ENCODE measurements at regions not wholly inside any gene's neighbourhood (a gene's known extent, or its start where the extent isn't known, plus 50 kb on each side); places are given as distances from the start of the nearest gene placed in this dataset.
"Not testable (repeated sequence)": the region's sequence is repeated elsewhere in the genome, so short reads cannot be mapped to it uniquely, and the experiment has no call there.

GRCh38 chr20:22949331-22950109, 85.6 kb upstream of the SSTR4 start:
- no peak for DNase-seq (ENCODE audit: low read depth, low spot score)

GRCh38 chr20:22951966-22952365, 83.1 kb upstream of the SSTR4 start:
- no peak for DNase-seq (ENCODE audit: low read depth, low spot score)

GRCh38 chr20:22954661-22955060, 80.5 kb upstream of the SSTR4 start:
- no peak for DNase-seq (ENCODE audit: low read depth, low spot score)

- DNase-seq (ENCODE audit: low read depth, low spot score), result no peak
Observed at GRCh38 chr20:22958390-22958789, 76.7 kb upstream of the SSTR4 start.

- DNase-seq (ENCODE audit: low read depth, low spot score), result no peak
Observed at GRCh38 chr20:22962567-22963439, 72.3 kb upstream of the SSTR4 start.

GRCh38 chr20:22963581-22963980, 71.5 kb upstream of the SSTR4 start:
- no peak for DNase-seq (ENCODE audit: low read depth, low spot score)

GRCh38 chr20:22966787-22967464, 68.2 kb upstream of the SSTR4 start:
- DNase-seq (ENCODE audit: low read depth, low spot score), result no peak

GRCh38 chr20:22967706-22968105, 67.4 kb upstream of the SSTR4 start:
- DNase-seq (ENCODE audit: low read depth, low spot score), result not testable (repeated sequence)

GRCh38 chr20:22969031-22969430, 66.1 kb upstream of the SSTR4 start:
- DNase-seq (ENCODE audit: low read depth, low spot score), result not testable (repeated sequence)

GRCh38 chr20:22971077-22971476, 64.0 kb upstream of the SSTR4 start:
- not testable (repeated sequence) for DNase-seq (ENCODE audit: low read depth, low spot score)

- no peak for DNase-seq (ENCODE audit: low read depth, low spot score)
Observed at GRCh38 chr20:22974354-22974753, 60.8 kb upstream of the SSTR4 start.

- DNase-seq (ENCODE audit: low read depth, low spot score), result no peak
Observed at GRCh38 chr20:22977047-22977785, 57.9 kb upstream of the SSTR4 start.

GRCh38 chr20:22984008-22984407, 51.1 kb upstream of the SSTR4 start:
- DNase-seq (ENCODE audit: low read depth, low spot score), result no peak

- DNase-seq (ENCODE audit: low read depth, low spot score), result no peak
Observed at GRCh38 chr20:22984606-22985005, 50.5 kb upstream of the SSTR4 start.

- no peak for DNase-seq (ENCODE audit: low read depth, low spot score)
Observed at GRCh38 chr20:22985239-22985778, 49.8 kb upstream of the SSTR4 start.

All from astrocyte of the hippocampus (primary cell).